Fibroblast of lung (primary cell): ENCODE measurements at regions not wholly inside any gene's neighbourhood (a gene's known extent, or its start where the extent isn't known, plus 50 kb on each side); places are given as distances from the start of the nearest gene placed in this dataset.

ENCODE experiments used
- DNase-seq, 2 donors: peaks; one replicate each; pipeline versions ENCODE4 v3.0.0 to v3.0.0-alpha.2; 2010; ENCODE audit warnings: low read depth in 2 of 2
- H2AFZ ChIP-seq: 2 replicates; pipeline ENCODE4 v1.5.1; 2012; ENCODE audit warnings: low read length, control low read depth, inconsistent platforms
- H3K27ac ChIP-seq: 2 replicates; pipeline ENCODE4 v1.5.1; 2011; ENCODE audit warnings: low read length, control low read depth; ENCODE audit not compliant: insufficient read depth
- H3K27me3 ChIP-seq: 2 replicates; pipeline ENCODE4 v1.5.1; 2011; ENCODE audit warnings: mild to moderate bottlenecking, low read length; ENCODE audit not compliant: control insufficient read depth, insufficient read depth
- H3K36me3 ChIP-seq: 2 replicates; pipeline ENCODE4 v1.5.1; 2011; ENCODE audit warnings: low read length; ENCODE audit not compliant: control insufficient read depth, insufficient read depth
- H3K4me1 ChIP-seq: 2 replicates; pipeline ENCODE4 v1.5.1; 2011; ENCODE audit warnings: low read length; ENCODE audit not compliant: control insufficient read depth, insufficient read depth; ENCODE audit errors: extremely low read depth
- H3K4me2 ChIP-seq: 2 replicates; pipeline ENCODE4 v1.5.1; 2011; ENCODE audit warnings: low read length, control low read depth; ENCODE audit not compliant: insufficient read depth; ENCODE audit errors: extremely low read depth
- H3K4me3 ChIP-seq, 4 experiments: fragments of 200-600 bp in 1 of 4; sonication (generic) in 1 of 4; replicated peaks in 1 of 4; 2 replicates each; pipeline ENCODE4 v1.5.1; 2011 to 2016; ENCODE audit warnings: low read length in 4 of 4, low read depth in 3 of 4, mild to moderate bottlenecking in 3 of 4, control low read depth in 2 of 4, inconsistent platforms in 1 of 4, mixed read lengths in 1 of 4; ENCODE audit not compliant: insufficient read depth in 1 of 4; ENCODE audit errors: control extremely low read depth in 1 of 4
- H3K79me2 ChIP-seq: 2 replicates; pipeline ENCODE4 v1.5.1; 2012; ENCODE audit warnings: mild to moderate bottlenecking, low read length, inconsistent platforms; ENCODE audit not compliant: control insufficient read depth, insufficient read depth
- H3K9ac ChIP-seq: 2 replicates; pipeline ENCODE4 v1.5.1; 2011; ENCODE audit warnings: mild to moderate bottlenecking, low read length, control low read depth; ENCODE audit not compliant: insufficient read depth
- H3K9me3 ChIP-seq: 2 replicates; pipeline ENCODE4 v1.5.1; 2012; ENCODE audit warnings: low read depth, low read length; ENCODE audit not compliant: control insufficient read depth, insufficient read depth
- H4K20me1 ChIP-seq: 2 replicates; pipeline ENCODE4 v1.5.1; 2011; ENCODE audit warnings: low read length; ENCODE audit not compliant: control insufficient read depth, insufficient read depth; ENCODE audit errors: extremely low read depth
- CTCF ChIP-seq, 2 donors: IDR thresholded peaks in 1 of 2; conservative IDR thresholded peaks in 1 of 2; 1 replicate in 1 of 2; 2 replicates in 1 of 2; pipeline ENCODE4 v1.5.1; 2011 to 2012; ENCODE audit warnings: low read length in 2 of 2, control low read depth in 1 of 2, inconsistent platforms in 1 of 2, low read depth in 1 of 2, mild to moderate bottlenecking in 1 of 2
- EZH2 ChIP-seq: IDR thresholded peaks from 2 replicates; pipeline ENCODE4 v1.5.1; 2012; ENCODE audit warnings: low read length, control low read depth, mild to moderate bottlenecking; ENCODE audit errors: missing control alignments

GRCh38 chr6:47383360-47383759, 73.7 kb upstream of the TNFRSF21 start:
- no peaks in the 10 kb centered on the region for H3K4me1 ChIP-seq
- H4K20me1 ChIP-seq: no peaks in the 10 kb centered on the region
- no peak overlapping the region for H3K4me2 ChIP-seq
- no peak overlapping the region for H3K4me3 ChIP-seq
- H3K27me3 ChIP-seq: no peaks in the 10 kb centered on the region
- no peaks in the 10 kb centered on the region for H3K79me2 ChIP-seq
- H3K36me3 ChIP-seq: no peaks in the 10 kb centered on the region
- TF ChIP-seq EZH2 (no peak), CTCF (conservative IDR thresholded peaks at IDR 0.05 in 1 of 2, IDR thresholded peaks at IDR 0.05 in 1 of 2; ENCODE audit: low read depth in 1 of 2, low read length in 2 of 2) (no peak)
- no peak overlapping the region for H3K9ac ChIP-seq
- H2AFZ ChIP-seq: no peak overlapping the region
- no peak for DNase-seq
- no peak overlapping the region for H3K27ac ChIP-seq
- H3K9me3 ChIP-seq: no peaks in the 10 kb centered on the region

- H2AFZ ChIP-seq: no peak overlapping the region
- H3K36me3 ChIP-seq: no peaks in the 10 kb centered on the region
- no peak overlapping the region for H3K9ac ChIP-seq
- no peaks in the 10 kb centered on the region for H4K20me1 ChIP-seq
- TF ChIP-seq EZH2 (no peak), CTCF (conservative IDR thresholded peaks at IDR 0.05 in 1 of 2, IDR thresholded peaks at IDR 0.05 in 1 of 2; ENCODE audit: low read depth in 1 of 2, low read length in 2 of 2) (no peak)
- no peak overlapping the region for H3K4me2 ChIP-seq
- no peak overlapping the region for H3K27ac ChIP-seq
- no peaks in the 10 kb centered on the region for H3K79me2 ChIP-seq
- no peaks in the 10 kb centered on the region for H3K27me3 ChIP-seq
- no peak overlapping the region for H3K4me3 ChIP-seq
- no peaks in the 10 kb centered on the region for H3K4me1 ChIP-seq
- H3K9me3 ChIP-seq: no peaks in the 10 kb centered on the region
- no peak for DNase-seq
Measured at GRCh38 chr6:47391675-47392074, 82.0 kb upstream of the TNFRSF21 start.

DNA sequence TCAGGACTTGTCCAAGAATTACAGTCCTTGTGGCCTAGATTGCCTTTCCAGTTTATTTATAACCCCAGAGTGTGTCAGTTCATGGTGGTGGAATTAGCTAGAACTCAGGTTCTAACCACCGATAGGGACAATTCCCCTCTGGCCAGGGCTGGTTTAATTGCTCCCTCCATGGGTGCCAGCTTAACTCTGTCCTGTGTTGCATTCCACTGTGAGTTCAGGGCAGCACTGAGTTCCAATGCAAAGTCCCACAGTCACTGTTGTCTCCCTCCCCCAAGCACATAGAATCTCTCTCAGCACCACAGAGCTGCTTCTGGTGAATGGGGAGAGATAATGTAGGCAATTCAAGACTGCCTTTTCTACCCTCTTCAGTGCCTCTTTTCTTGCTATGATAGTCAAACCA, 82.5 kb upstream of the TNFRSF21 start:
- no peak for TF ChIP-seq EZH2
- TF ChIP-seq CTCF (conservative IDR thresholded peaks at IDR 0.05 in 1 of 2, IDR thresholded peaks at IDR 0.05 in 1 of 2; ENCODE audit: low read depth in 1 of 2, low read length in 2 of 2): no peak
- no peaks in the 10 kb centered on the region for H3K36me3 ChIP-seq
- H3K4me1 ChIP-seq: no peaks in the 10 kb centered on the region
- no peak overlapping the region for H2AFZ ChIP-seq
- DNase-seq: no peak
- no peak overlapping the region for H3K9ac ChIP-seq
- no peaks in the 10 kb centered on the region for H3K9me3 ChIP-seq
- H3K79me2 ChIP-seq: no peaks in the 10 kb centered on the region
- no peak overlapping the region for H3K27ac ChIP-seq
- no peaks in the 10 kb centered on the region for H3K27me3 ChIP-seq
- H3K4me2 ChIP-seq: no peak overlapping the region
- no peaks in the 10 kb centered on the region for H4K20me1 ChIP-seq
- H3K4me3 ChIP-seq: no peak overlapping the region
